ENCODE measurements at regions not wholly inside any gene's neighbourhood (a gene's known extent, or its start where the extent isn't known, plus 50 kb on each side); places are given as distances from the start of the nearest gene placed in this dataset.

- H3K27me3 Mint-ChIP-seq (ENCODE audit: unreplicated experiment), result peaks cover 6% of the 10 kb centered on the region
- H3K4me3 Mint-ChIP-seq (ENCODE audit: unreplicated experiment), result no peak overlapping the region
- no peaks in the 10 kb centered on the region for H3K36me3 Mint-ChIP-seq (ENCODE audit: low read depth, unreplicated experiment)
- H3K9me3 Mint-ChIP-seq (ENCODE audit: unreplicated experiment), result no peaks in the 10 kb centered on the region
- H3K27ac Mint-ChIP-seq (ENCODE audit: unreplicated experiment), result no peak overlapping the region
- no peak for TF ChIP-seq CTCF (IDR thresholded peaks at IDR 0.05; ENCODE audit: unreplicated experiment)
- no peak for DNase-seq (ENCODE audit: low spot score)
- H3K4me1 Mint-ChIP-seq (ENCODE audit: unreplicated experiment), result peaks cover 7% of the 10 kb centered on the region
Observed at GRCh38 chr6:163670336-163670735, 255.8 kb downstream of the QKI start.

- Mint-ChIP-seq H3K4me3 (ENCODE audit: unreplicated experiment) (no peak overlapping the region), H3K9me3 (ENCODE audit: unreplicated experiment) (no peaks in the 10 kb centered on the region), H3K36me3 (ENCODE audit: low read depth, unreplicated experiment) (no peaks in the 10 kb centered on the region), H3K27me3 (ENCODE audit: unreplicated experiment) (peaks cover 6% of the 10 kb centered on the region), H3K4me1 (ENCODE audit: unreplicated experiment) (peaks cover 7% of the 10 kb centered on the region), H3K27ac (ENCODE audit: unreplicated experiment) (no peak overlapping the region)
- no peak for TF ChIP-seq CTCF (IDR thresholded peaks at IDR 0.05; ENCODE audit: unreplicated experiment)
- DNase-seq (ENCODE audit: low spot score), result no peak
Observed at GRCh38 chr6:163668061-163668426, 253.5 kb downstream of the QKI start.

- Mint-ChIP-seq H3K4me3 (ENCODE audit: unreplicated experiment) (no peak overlapping the region), H3K4me1 (ENCODE audit: unreplicated experiment) (peaks cover 7% of the 10 kb centered on the region), H3K27ac (ENCODE audit: unreplicated experiment) (no peak overlapping the region), H3K27me3 (ENCODE audit: unreplicated experiment) (peaks cover 6% of the 10 kb centered on the region), H3K9me3 (ENCODE audit: unreplicated experiment) (no peaks in the 10 kb centered on the region), H3K36me3 (ENCODE audit: low read depth, unreplicated experiment) (no peaks in the 10 kb centered on the region)
- DNase-seq (ENCODE audit: low spot score), result no peak
- no peak for TF ChIP-seq CTCF (IDR thresholded peaks at IDR 0.05; ENCODE audit: unreplicated experiment)
Observed at GRCh38 chr6:163667372-163668060, 253.0 kb downstream of the QKI start.

GRCh38 chr6:163665464-163665863 lies 250.9 kb downstream of the QKI start:
- Mint-ChIP-seq H3K27me3 (ENCODE audit: unreplicated experiment) (peaks cover 6% of the 10 kb centered on the region), H3K9me3 (ENCODE audit: unreplicated experiment) (no peaks in the 10 kb centered on the region), H3K4me3 (ENCODE audit: unreplicated experiment) (no peak overlapping the region), H3K27ac (ENCODE audit: unreplicated experiment) (no peak overlapping the region), H3K4me1 (ENCODE audit: unreplicated experiment) (peaks cover 20% of the 10 kb centered on the region), H3K36me3 (ENCODE audit: low read depth, unreplicated experiment) (no peaks in the 10 kb centered on the region)
- TF ChIP-seq CTCF (IDR thresholded peaks at IDR 0.05; ENCODE audit: unreplicated experiment), result no peak
- no peak for DNase-seq (ENCODE audit: low spot score)

GRCh38 chr6:163663575-163663974 lies 249.1 kb downstream of the QKI start:
- TF ChIP-seq CTCF (IDR thresholded peaks at IDR 0.05; ENCODE audit: unreplicated experiment), result no peak
- Mint-ChIP-seq H3K9me3 (ENCODE audit: unreplicated experiment) (no peaks in the 10 kb centered on the region), H3K36me3 (ENCODE audit: low read depth, unreplicated experiment) (no peaks in the 10 kb centered on the region), H3K27me3 (ENCODE audit: unreplicated experiment) (peaks cover 6% of the 10 kb centered on the region), H3K27ac (ENCODE audit: unreplicated experiment) (no peak overlapping the region), H3K4me1 (ENCODE audit: unreplicated experiment) (peaks cover 20% of the 10 kb centered on the region), H3K4me3 (ENCODE audit: unreplicated experiment) (no peak overlapping the region)
- DNase-seq (ENCODE audit: low spot score), result no peak
